IMR-90 (cell line): ENCODE measurements at regions not wholly inside any gene's neighbourhood (a gene's known extent, or its start where the extent isn't known, plus 50 kb on each side); places are given as distances from the start of the nearest gene placed in this dataset.

Experiments
- ATAC-seq: fragments of 200-7000 bp; cut with Tn5 transposase; 2 replicates; pipeline ENCODE4 v1.9.1; 2020; ENCODE audit warnings: low read depth, mild to moderate bottlenecking, moderate library complexity
- BruUV-seq: library from RNA; stranded (reverse); fragments of 400-500 nt; replicated peaks from 2 replicates; lab custom pipeline; 2021; lab: Mats Ljungman, UMichigan
- CTCF ChIA-PET: fragments of 300-600 bp; formaldehyde crosslinking; extraction: SDS; loops from one replicate; lab custom pipeline; 2021; ENCODE audit warnings: antibody characterized with exemption; lab: Yijun Ruan, JAX
- POLR2A ChIA-PET: fragments of 300-600 bp; sonication (Branson Sonifier 250); formaldehyde crosslinking; loops from one replicate; lab custom pipeline; 2022; ENCODE audit warnings: antibody characterized with exemption; ENCODE audit not compliant: unreplicated experiment; lab: Charles Lee
- DNase-seq: peaks from one replicate; pipeline ENCODE4 v3.0.0; 2013
- H2AFZ ChIP-seq: replicated peaks from 2 replicates; pipeline ENCODE3; 2013; ENCODE audit warnings: low read length, mild to moderate bottlenecking; ENCODE audit not compliant: poor library complexity
- H2AK5ac ChIP-seq: 2 replicates; pipeline ENCODE4 v1.6.1; 2013; ENCODE audit warnings: low read depth, low read length, inconsistent platforms
- H2AK9ac ChIP-seq: replicated peaks from 2 replicates; pipeline ENCODE3; 2013; ENCODE audit warnings: mild to moderate bottlenecking, low read depth, low read length, moderate library complexity; ENCODE audit not compliant: poor library complexity
- H2BK120ac ChIP-seq: 2 replicates; pipeline ENCODE4 v1.6.1; 2013; ENCODE audit warnings: low read depth, low read length, inconsistent platforms
- H2BK15ac ChIP-seq: 3 replicates; pipeline ENCODE4 v1.6.1; 2013; ENCODE audit warnings: low read depth, low read length, inconsistent platforms
- H2BK20ac ChIP-seq: 2 replicates; pipeline ENCODE4 v1.6.1; 2013; ENCODE audit warnings: low read depth, mild to moderate bottlenecking, inconsistent platforms, low read length, moderate library complexity
- H2BK5ac ChIP-seq: 2 replicates; pipeline ENCODE4 v1.6.1; 2013; ENCODE audit warnings: mild to moderate bottlenecking, low read depth, low read length, inconsistent platforms; ENCODE audit not compliant: poor library complexity, severe bottlenecking
- H3K14ac ChIP-seq: replicated peaks from 2 replicates; pipeline ENCODE4 v1.6.1; 2013; ENCODE audit warnings: low read depth, low read length, inconsistent platforms
- H3K18ac ChIP-seq: 2 replicates; pipeline ENCODE4 v1.6.1; 2013; ENCODE audit warnings: low read depth, low read length, control low read depth
- H3K23ac ChIP-seq: 2 replicates; pipeline ENCODE4 v1.6.1; 2013; ENCODE audit warnings: low read depth, low read length, inconsistent platforms
- H3K27ac ChIP-seq: 2 replicates; pipeline ENCODE4 v1.5.1; 2013; ENCODE audit warnings: mild to moderate bottlenecking, control low read depth, low read length; ENCODE audit not compliant: insufficient read depth
- H3K27me3 ChIP-seq: 2 replicates; pipeline ENCODE4 v1.6.1; 2013; ENCODE audit warnings: low read length; ENCODE audit not compliant: control insufficient read depth, insufficient read depth
- H3K36me3 ChIP-seq: 2 replicates; pipeline ENCODE4 v1.6.1; 2013; ENCODE audit warnings: low read length, mixed read lengths; ENCODE audit not compliant: control insufficient read depth, insufficient read depth
- H3K4ac ChIP-seq: 2 replicates; pipeline ENCODE4 v1.6.1; 2013; ENCODE audit warnings: low read depth, low read length, inconsistent platforms
- H3K4me1 ChIP-seq: 2 replicates; pipeline ENCODE4 v1.6.1; 2013; ENCODE audit warnings: low read length, mixed read lengths; ENCODE audit not compliant: control insufficient read depth, insufficient read depth
- H3K4me2 ChIP-seq: 2 replicates; pipeline ENCODE4 v1.6.1; 2013; ENCODE audit warnings: low read depth, mild to moderate bottlenecking, control low read depth, low read length, moderate library complexity
- H3K4me3 ChIP-seq: 2 replicates; pipeline ENCODE4 v1.5.1; 2013; ENCODE audit warnings: low read depth, mild to moderate bottlenecking, control low read depth, low read length, moderate library complexity; ENCODE audit not compliant: insufficient read depth
- H3K56ac ChIP-seq: 2 replicates; pipeline ENCODE4 v1.6.1; 2013; ENCODE audit warnings: low read length, inconsistent platforms; ENCODE audit not compliant: insufficient read depth; ENCODE audit errors: extremely low read depth
- H3K79me1 ChIP-seq, 2 experiments: 2 replicates each; pipeline ENCODE4 v1.6.1; 2013; ENCODE audit warnings: low read length in 2 of 2, inconsistent platforms in 1 of 2, low read depth in 1 of 2
- H3K9ac ChIP-seq: 2 replicates; pipeline ENCODE4 v1.6.1; 2013; ENCODE audit warnings: low read depth, low read length, control low read depth
- H3K9me1 ChIP-seq: 2 replicates; pipeline ENCODE4 v1.6.1; 2013; ENCODE audit warnings: low read length, inconsistent platforms; ENCODE audit not compliant: insufficient read depth
- H3K9me3 ChIP-seq: 2 replicates; pipeline ENCODE4 v1.6.1; 2013; ENCODE audit warnings: low read length; ENCODE audit not compliant: control insufficient read depth, insufficient read depth
- H4K20me1 ChIP-seq: 2 replicates; pipeline ENCODE4 v1.6.1; 2013; ENCODE audit warnings: low read length, inconsistent platforms; ENCODE audit not compliant: insufficient read depth
- H4K5ac ChIP-seq: 2 replicates; pipeline ENCODE4 v1.6.1; 2013; ENCODE audit warnings: mild to moderate bottlenecking, low read depth, low read length, control low read depth
- H4K8ac ChIP-seq, 2 experiments: 2 replicates each; pipeline ENCODE4 v1.6.1; 2013; ENCODE audit warnings: low read depth in 2 of 2, low read length in 2 of 2, control low read depth in 1 of 2, inconsistent platforms in 1 of 2
- H4K91ac ChIP-seq: 2 replicates; pipeline ENCODE4 v1.6.1; 2013; ENCODE audit warnings: low read depth, low read length, inconsistent platforms; ENCODE audit not compliant: insufficient read depth
- BHLHE40 ChIP-seq: fragments of 150-350 bp; IDR thresholded peaks from 2 replicates; pipeline ENCODE4 v1.6.1; 2016; ENCODE audit warnings: mild to moderate bottlenecking, low read depth, low read length
- CHD1 ChIP-seq: IDR thresholded peaks from 2 replicates; pipeline ENCODE4 v1.6.1; 2012; ENCODE audit warnings: low read depth, low read length, improper control_type of control experiment
- CTCF ChIP-seq: conservative IDR thresholded peaks from 2 replicates; pipeline ENCODE4 v1.5.1; 2012; ENCODE audit warnings: mild to moderate bottlenecking, low read depth, low read length, improper control_type of control experiment
- ELK1 ChIP-seq: fragments of 150-350 bp; IDR thresholded peaks from 2 replicates; pipeline ENCODE4 v1.6.1; 2016; ENCODE audit warnings: low read depth, mild to moderate bottlenecking, low read length, moderate library complexity, borderline replicate concordance
- MAFK ChIP-seq: IDR thresholded peaks from 2 replicates; pipeline ENCODE4 v1.6.1; 2012; ENCODE audit warnings: low read depth, low read length, improper control_type of control experiment
- MAZ ChIP-seq: IDR thresholded peaks from 2 replicates; pipeline ENCODE4 v1.6.1; 2012; ENCODE audit warnings: low read depth, mild to moderate bottlenecking, low read length, improper control_type of control experiment, moderate library complexity, borderline replicate concordance
- MXI1 ChIP-seq: IDR thresholded peaks from 2 replicates; pipeline ENCODE4 v1.6.1; 2012; ENCODE audit warnings: low read depth, mild to moderate bottlenecking, low read length, moderate library complexity, borderline replicate concordance
- NFE2L2 ChIP-seq: fragments of 150-350 bp; IDR thresholded peaks from 2 replicates; pipeline ENCODE4 v1.6.1; 2016; ENCODE audit warnings: low read depth, mild to moderate bottlenecking, low read length
- RCOR1 ChIP-seq: IDR thresholded peaks from 2 replicates; pipeline ENCODE4 v1.6.1; 2012; ENCODE audit warnings: mild to moderate bottlenecking, low read length, improper control_type of control experiment; ENCODE audit not compliant: insufficient replicate concordance
- RFX5 ChIP-seq: IDR thresholded peaks from 2 replicates; pipeline ENCODE4 v1.8.0; 2012; ENCODE audit warnings: low read depth, mild to moderate bottlenecking, low read length, moderate library complexity
- SMC3 ChIP-seq: fragments of 150-350 bp; IDR thresholded peaks from 2 replicates; pipeline ENCODE4 v1.6.1; 2016; ENCODE audit warnings: low read depth, mild to moderate bottlenecking, antibody characterized with exemption, low read length, moderate library complexity
- WGBS, 2 experiments: methylation state at CpG; one replicate each; pipeline versions ENCODE4 v1.1.5 to v1.1.7; 2013; ENCODE audit warnings: missing lambda C conversion rate in 2 of 2; ENCODE audit not compliant: insufficient read length in 1 of 2; ENCODE audit errors: extremely low coverage in 2 of 2; 5-methylcytosine and 5-hydroxymethylcytosine counted together
- dilution Hi-C: fragments of 300-500 bp; cut with HindIII; formaldehyde crosslinking; loops from one replicate; pipeline ENCODE4 v1.14.3; 2018; ENCODE audit warnings: low sequenced_read_pairs; ENCODE audit not compliant: unreplicated experiment
- in situ Hi-C: fragments of 300-500 bp; cut with MboI; formaldehyde crosslinking; loops from 3 replicates; pipeline ENCODE4 v1.14.3; 2019; ENCODE audit warnings: low sequenced_read_pairs, inconsistent platforms, mixed read lengths
- intact Hi-C: fragments of 100-400 bp; cut with micrococcal nuclease; formaldehyde crosslinking; loops from 2 replicates; pipeline ENCODE4 v1.10.0; 2022
- TF ChIP-seq, protein P1 (sequence below): fragments of 150-350 bp; IDR thresholded peaks from 2 replicates; pipeline ENCODE4 v1.6.1; 2017; ENCODE audit warnings: mild to moderate bottlenecking, antibody characterized with exemption, low read length, low read depth

GRCh38 chr21:16311229-16311628 lies 581.4 kb downstream of the USP25 start:
- Histone ChIP-seq H3K56ac (no peak overlapping the region), H4K91ac (no peak overlapping the region), H3K9me1 (no peaks in the 10 kb centered on the region), H2AK5ac (no peak overlapping the region), H3K4me1 (no peaks in the 10 kb centered on the region), H3K18ac (no peak overlapping the region), H4K5ac (no peak overlapping the region), H3K14ac (no peak overlapping the region), H4K20me1 (no peaks in the 10 kb centered on the region), H2AFZ (no peak overlapping the region), H2BK5ac (no peak overlapping the region), H3K27me3 (no peaks in the 10 kb centered on the region), H2BK120ac (no peak overlapping the region), H3K36me3 (no peaks in the 10 kb centered on the region), H3K4ac (no peak overlapping the region), H3K23ac (no peak overlapping the region), H3K4me2 (no peak overlapping the region), H3K9me3 (no peaks in the 10 kb centered on the region), H3K9ac (no peak overlapping the region), H2AK9ac (no peak overlapping the region), H4K8ac (no peak overlapping the region), H3K79me1 (no peaks in the 10 kb centered on the region), H2BK15ac (no peak overlapping the region), H3K27ac (no peak overlapping the region), H2BK20ac (no peak overlapping the region), H3K4me3 (no peak overlapping the region)
- ATAC-seq (no peak), DNase-seq (no peak)
- ChIA-PET POLR2A (no interaction called here), CTCF (no interaction called here)
- WGBS, 2 experiments, result no CpG with 5 or more reads among the region's 3 CpGs
- in situ Hi-C loops (no loop called here), intact Hi-C loops (no loop called here), dilution Hi-C loops (no loop called here)
- no peak for TF ChIP-seq RCOR1
- TF ChIP-seq RFX5, result no peak
- TF ChIP-seq BHLHE40, result no peak
- no peak for TF ChIP-seq MAZ
- no peak for TF ChIP-seq CHD1
- TF ChIP-seq MXI1, result no peak
- no peak for TF ChIP-seq MAFK
- TF ChIP-seq NFE2L2, result no peak
- no peak for TF ChIP-seq ELK1
- no peak for TF ChIP-seq SMC3
- TF ChIP-seq, protein P1, sequence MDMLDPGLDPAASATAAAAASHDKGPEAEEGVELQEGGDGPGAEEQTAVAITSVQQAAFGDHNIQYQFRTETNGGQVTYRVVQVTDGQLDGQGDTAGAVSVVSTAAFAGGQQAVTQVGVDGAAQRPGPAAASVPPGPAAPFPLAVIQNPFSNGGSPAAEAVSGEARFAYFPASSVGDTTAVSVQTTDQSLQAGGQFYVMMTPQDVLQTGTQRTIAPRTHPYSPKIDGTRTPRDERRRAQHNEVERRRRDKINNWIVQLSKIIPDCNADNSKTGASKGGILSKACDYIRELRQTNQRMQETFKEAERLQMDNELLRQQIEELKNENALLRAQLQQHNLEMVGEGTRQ, result no peak
- no peak for TF ChIP-seq CTCF
- no TSS peak for BruUV-seq
